DOHH2 (cell line): ENCODE measurements at regions not wholly inside any gene's neighbourhood (a gene's known extent, or its start where the extent isn't known, plus 50 kb on each side); places are given as distances from the start of the nearest gene placed in this dataset.

ENCODE experiments used
- H3F3A ChIP-seq: fragments of 200-600 bp; sonication (generic), shearing (Covaris generic); 2 replicates; pipeline ENCODE4 v1.6.0; 2016; ENCODE audit warnings: antibody characterized with exemption, mild to moderate bottlenecking; ENCODE audit not compliant: control insufficient read depth, insufficient read depth
- H3K27ac ChIP-seq: fragments of 200-600 bp; sonication (generic); 2 replicates; pipeline ENCODE4 v1.5.1; 2014; ENCODE audit warnings: low read depth, mild to moderate bottlenecking, low read length, moderate library complexity
- H3K27me3 ChIP-seq: fragments of 200-600 bp; sonication (generic); 2 replicates; pipeline ENCODE4 v1.6.1; 2014; ENCODE audit warnings: mild to moderate bottlenecking, low read length, mixed read lengths; ENCODE audit not compliant: control insufficient read depth
- H3K36me3 ChIP-seq: fragments of 200-600 bp; sonication (generic); 2 replicates; pipeline ENCODE4 v1.6.1; 2014; ENCODE audit warnings: mild to moderate bottlenecking, low read length, moderate library complexity, mixed read lengths; ENCODE audit not compliant: control insufficient read depth
- H3K4me1 ChIP-seq: fragments of 200-600 bp; sonication (generic); 2 replicates; pipeline ENCODE4 v1.6.1; 2014; ENCODE audit warnings: mild to moderate bottlenecking, low read length, mixed read lengths; ENCODE audit not compliant: control insufficient read depth
- H3K4me2 ChIP-seq: fragments of 200-600 bp; sonication (generic); 2 replicates; pipeline ENCODE4 v1.6.0; 2014; ENCODE audit warnings: mild to moderate bottlenecking, low read length, moderate library complexity
- H3K4me3 ChIP-seq: fragments of 200-600 bp; sonication (generic); 2 replicates; pipeline ENCODE4 v1.5.1; 2014; ENCODE audit warnings: mild to moderate bottlenecking, low read length, mixed read lengths
- H3K79me2 ChIP-seq: fragments of 200-600 bp; sonication (generic); 2 replicates; pipeline ENCODE4 v1.6.1; 2014; ENCODE audit warnings: mild to moderate bottlenecking, low read length, mixed read lengths; ENCODE audit not compliant: control insufficient read depth
- H3K9me2 ChIP-seq: fragments of 200-600 bp; sonication (generic); replicated peaks from 2 replicates; pipeline ENCODE4 v1.6.1; 2014; ENCODE audit warnings: mild to moderate bottlenecking, low read length, mixed read lengths; ENCODE audit not compliant: control insufficient read depth
- H3K9me3 ChIP-seq: fragments of 200-600 bp; sonication (generic); 2 replicates; pipeline ENCODE4 v1.6.1; 2014; ENCODE audit warnings: antibody characterized with exemption, low read length, mixed read lengths; ENCODE audit not compliant: control insufficient read depth, insufficient read depth
- H4K20me1 ChIP-seq: fragments of 200-600 bp; sonication (generic); 2 replicates; pipeline ENCODE4 v1.6.0; 2014; ENCODE audit warnings: low read depth, mild to moderate bottlenecking, antibody characterized with exemption, low read length, moderate library complexity; ENCODE audit not compliant: control insufficient read depth, insufficient read depth
- EZH2phosphoT487 ChIP-seq: fragments of 200-600 bp; sonication (generic); IDR thresholded peaks from 2 replicates; pipeline ENCODE4 v1.6.1; 2017; ENCODE audit warnings: borderline replicate concordance, mild to moderate bottlenecking, antibody characterized with exemption, low read length, moderate library complexity, mixed read lengths
- TF ChIP-seq, protein P1 (sequence below): fragments of 200-600 bp; sonication (generic); IDR thresholded peaks from one replicate; pipeline ENCODE4 v1.5.1; 2014; ENCODE audit warnings: antibody characterized with exemption, mild to moderate bottlenecking, low read depth, low read length; ENCODE audit not compliant: poor library complexity, severe bottlenecking

DNA sequence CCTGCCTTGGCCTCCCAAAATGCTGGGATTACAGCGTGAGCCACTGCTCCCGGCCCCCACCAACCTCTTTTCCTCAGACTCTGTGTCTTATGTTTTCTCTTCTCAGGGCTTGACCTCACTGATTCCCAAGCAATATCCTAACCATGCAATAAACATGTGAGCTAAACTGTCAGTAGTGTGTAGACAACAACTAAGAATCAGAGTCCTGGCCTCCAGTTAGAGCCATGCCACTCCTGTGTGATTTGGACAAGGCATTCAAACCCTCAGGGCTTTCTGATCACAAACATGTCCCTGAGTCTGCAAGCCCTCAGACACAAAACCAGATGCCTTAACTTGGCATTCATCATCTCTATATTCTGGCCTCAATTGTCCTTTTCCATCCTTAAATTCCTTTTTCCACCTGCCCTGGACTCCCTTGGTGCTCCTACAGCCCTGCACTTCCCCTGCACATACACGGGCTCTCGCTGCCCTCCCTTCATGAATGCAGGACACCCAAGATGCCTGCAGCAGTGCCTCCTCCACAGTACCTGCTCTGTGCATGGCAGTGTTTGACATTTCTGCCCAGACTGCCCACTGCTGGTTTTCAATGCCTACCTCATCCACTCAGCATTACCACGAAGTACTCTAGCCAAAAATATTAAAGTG, 142.8 kb downstream of the CYP26A1 start:
- H3K4me3 ChIP-seq, result no peak overlapping the region
- H3K79me2 ChIP-seq, result no peaks in the 10 kb centered on the region
- H3K9me3 ChIP-seq, result no peaks in the 10 kb centered on the region
- no peaks in the 10 kb centered on the region for H3K4me1 ChIP-seq
- H4K20me1 ChIP-seq, result no peaks in the 10 kb centered on the region
- H3K27me3 ChIP-seq, result no peaks in the 10 kb centered on the region
- no peaks in the 10 kb centered on the region for H3K9me2 ChIP-seq
- H3K4me2 ChIP-seq, result no peak overlapping the region
- no peak overlapping the region for H3K27ac ChIP-seq
- TF ChIP-seq, protein P1, sequence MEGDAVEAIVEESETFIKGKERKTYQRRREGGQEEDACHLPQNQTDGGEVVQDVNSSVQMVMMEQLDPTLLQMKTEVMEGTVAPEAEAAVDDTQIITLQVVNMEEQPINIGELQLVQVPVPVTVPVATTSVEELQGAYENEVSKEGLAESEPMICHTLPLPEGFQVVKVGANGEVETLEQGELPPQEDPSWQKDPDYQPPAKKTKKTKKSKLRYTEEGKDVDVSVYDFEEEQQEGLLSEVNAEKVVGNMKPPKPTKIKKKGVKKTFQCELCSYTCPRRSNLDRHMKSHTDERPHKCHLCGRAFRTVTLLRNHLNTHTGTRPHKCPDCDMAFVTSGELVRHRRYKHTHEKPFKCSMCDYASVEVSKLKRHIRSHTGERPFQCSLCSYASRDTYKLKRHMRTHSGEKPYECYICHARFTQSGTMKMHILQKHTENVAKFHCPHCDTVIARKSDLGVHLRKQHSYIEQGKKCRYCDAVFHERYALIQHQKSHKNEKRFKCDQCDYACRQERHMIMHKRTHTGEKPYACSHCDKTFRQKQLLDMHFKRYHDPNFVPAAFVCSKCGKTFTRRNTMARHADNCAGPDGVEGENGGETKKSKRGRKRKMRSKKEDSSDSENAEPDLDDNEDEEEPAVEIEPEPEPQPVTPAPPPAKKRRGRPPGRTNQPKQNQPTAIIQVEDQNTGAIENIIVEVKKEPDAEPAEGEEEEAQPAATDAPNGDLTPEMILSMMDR, result no peak
- TF ChIP-seq EZH2phosphoT487, result no peak
- H3K36me3 ChIP-seq, result no peaks in the 10 kb centered on the region
- H3F3A ChIP-seq, result no peaks in the 10 kb centered on the region

GRCh38 chr10:93218386-93218785, 144.7 kb downstream of the CYP26A1 start:
- H4K20me1 ChIP-seq, result no peaks in the 10 kb centered on the region
- no peaks in the 10 kb centered on the region for H3K9me2 ChIP-seq
- H3K4me2 ChIP-seq, result no peak overlapping the region
- no peaks in the 10 kb centered on the region for H3K36me3 ChIP-seq
- H3K27ac ChIP-seq, result no peak overlapping the region
- no peaks in the 10 kb centered on the region for H3K27me3 ChIP-seq
- no peaks in the 10 kb centered on the region for H3F3A ChIP-seq
- TF ChIP-seq, protein P1, result no peak
- H3K9me3 ChIP-seq, result no peaks in the 10 kb centered on the region
- no peaks in the 10 kb centered on the region for H3K4me1 ChIP-seq
- H3K79me2 ChIP-seq, result no peaks in the 10 kb centered on the region
- no peak overlapping the region for H3K4me3 ChIP-seq

DNA sequence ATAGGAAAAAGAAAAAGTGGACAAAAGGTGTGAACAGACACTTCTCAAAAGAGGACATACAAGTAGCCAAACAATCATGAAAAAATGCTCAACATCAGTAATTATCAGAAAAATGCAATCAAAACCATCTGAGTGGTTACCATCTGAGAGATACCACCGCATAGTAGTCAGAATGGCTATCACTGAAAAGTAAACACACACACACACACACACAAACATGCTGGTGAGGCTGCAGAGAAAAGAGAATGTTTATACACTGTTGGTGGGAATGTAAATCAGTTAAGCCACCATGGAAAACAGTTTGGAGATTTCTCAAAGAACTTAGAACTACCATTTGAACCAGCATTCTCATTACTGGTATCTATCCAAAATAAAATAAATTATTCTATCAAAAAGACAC, 145.7 kb downstream of the CYP26A1 start:
- Histone ChIP-seq H4K20me1 (no peaks in the 10 kb centered on the region), H3K4me1 (no peaks in the 10 kb centered on the region), H3K27ac (no peak overlapping the region), H3K79me2 (no peaks in the 10 kb centered on the region), H3K9me3 (no peaks in the 10 kb centered on the region), H3K27me3 (no peaks in the 10 kb centered on the region), H3K4me3 (no peak overlapping the region), H3K4me2 (no peak overlapping the region), H3F3A (no peaks in the 10 kb centered on the region), H3K9me2 (no peaks in the 10 kb centered on the region), H3K36me3 (no peaks in the 10 kb centered on the region)
- TF ChIP-seq, protein P1, result no peak
- TF ChIP-seq EZH2phosphoT487, result no peak
